Activated CD4-positive, alpha-beta T cell treated with anti-CD3 and anti-CD28 coated beads for 1 hour (primary cell): ENCODE measurements at regions not wholly inside any gene's neighbourhood (a gene's known extent, or its start where the extent isn't known, plus 50 kb on each side); places are given as distances from the start of the nearest gene placed in this dataset.
"Not testable (repeated sequence)": the region's sequence is repeated elsewhere in the genome, so short reads cannot be mapped to it uniquely, and the experiment has no call there.

ENCODE experiments used
- DNase-seq: peaks from one replicate; pipeline ENCODE4 v3.0.0-alpha.2; 2020

DNA sequence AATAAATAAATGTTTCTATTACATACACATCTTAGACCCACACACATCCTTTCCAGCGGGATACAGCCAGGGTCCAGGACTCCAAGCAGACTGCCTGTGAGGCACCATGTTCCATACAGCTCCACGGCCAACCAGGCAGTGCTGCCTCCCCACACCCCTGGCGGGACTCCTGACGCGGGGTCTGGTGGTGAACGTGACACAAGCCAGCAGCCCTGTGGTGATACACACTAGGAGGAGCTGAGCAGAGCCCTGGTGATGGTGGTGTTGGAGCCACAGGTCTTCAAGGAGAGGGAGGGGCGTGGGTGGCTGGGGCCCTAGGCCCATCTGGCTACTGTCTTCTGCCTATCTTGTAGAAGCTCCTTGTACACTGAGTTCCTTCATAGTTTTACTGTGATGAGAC is 53.1 kb upstream of the LPCAT1 start:
- not testable (repeated sequence) for DNase-seq

DNA sequence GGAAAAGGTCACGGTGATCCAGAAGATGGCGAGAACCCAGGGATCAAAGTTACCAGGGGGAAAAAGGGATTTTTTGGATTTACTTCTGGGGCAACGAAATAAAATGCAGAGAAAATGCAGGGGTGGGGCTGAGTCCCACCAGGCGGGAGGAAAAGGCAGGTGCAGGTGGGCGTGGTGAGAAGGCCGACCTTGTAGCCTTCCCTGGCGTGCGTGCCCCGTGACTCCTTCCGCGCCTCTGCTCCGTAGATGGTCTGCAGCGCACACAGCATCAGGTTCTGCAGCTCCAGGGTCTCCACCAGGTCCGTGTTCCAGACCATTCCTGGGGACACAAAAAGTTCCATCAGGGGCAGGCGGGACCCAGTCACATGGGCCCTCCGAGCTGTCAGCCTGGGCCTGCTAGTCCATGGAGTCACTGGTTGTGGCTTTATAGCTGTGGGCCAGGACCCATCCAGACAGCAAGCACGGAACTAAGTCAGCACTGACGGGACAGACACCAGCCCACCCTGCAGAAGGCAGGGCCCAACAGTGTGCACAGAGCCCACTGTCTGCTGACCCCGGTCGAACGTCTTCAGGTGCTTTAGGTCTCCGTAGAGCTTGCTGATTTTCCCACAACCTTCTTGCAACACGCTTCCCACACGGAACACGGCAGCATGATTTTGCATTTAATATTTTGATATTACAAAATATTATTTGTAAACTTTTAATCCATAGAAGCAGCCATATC is 52.4 kb upstream of the LPCAT1 start:
- DNase-seq = not testable (repeated sequence)

DNA sequence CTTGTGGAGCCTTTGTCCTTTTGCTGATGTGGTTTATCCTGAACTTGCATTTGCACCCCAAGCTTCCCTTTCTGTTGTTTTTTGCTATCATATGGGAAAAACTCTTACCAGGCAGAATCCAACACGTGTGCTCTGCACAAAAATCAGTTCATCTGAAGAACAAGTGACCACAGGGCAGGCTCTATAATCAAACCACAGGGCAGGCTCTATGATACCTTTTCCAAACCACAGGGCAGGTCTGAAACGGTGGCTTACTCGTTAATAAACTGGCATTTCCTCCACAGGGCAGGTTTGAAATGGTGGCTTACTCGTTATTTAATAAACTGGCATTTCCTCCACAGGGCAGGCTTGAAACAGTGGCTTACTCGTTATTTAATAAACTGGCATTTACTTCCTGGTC is 51.7 kb upstream of the LPCAT1 start:
- not testable (repeated sequence) for DNase-seq

DNA sequence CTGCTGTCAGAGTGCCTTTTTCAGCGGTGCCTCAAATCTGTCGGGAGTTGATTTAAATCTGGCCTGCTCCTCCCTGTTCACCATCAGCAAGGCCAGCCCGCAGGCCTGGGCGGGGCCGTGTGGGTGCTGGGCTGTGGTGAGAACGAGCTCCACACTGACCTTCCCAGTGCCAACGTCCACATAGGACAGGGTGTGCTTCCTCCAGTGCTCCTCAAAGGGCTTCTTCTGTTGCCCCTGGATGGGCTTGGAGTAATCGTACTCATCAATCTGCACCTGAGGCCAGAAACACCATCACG is 50.2 kb upstream of the LPCAT1 start:
- not testable (repeated sequence) for DNase-seq

DNA sequence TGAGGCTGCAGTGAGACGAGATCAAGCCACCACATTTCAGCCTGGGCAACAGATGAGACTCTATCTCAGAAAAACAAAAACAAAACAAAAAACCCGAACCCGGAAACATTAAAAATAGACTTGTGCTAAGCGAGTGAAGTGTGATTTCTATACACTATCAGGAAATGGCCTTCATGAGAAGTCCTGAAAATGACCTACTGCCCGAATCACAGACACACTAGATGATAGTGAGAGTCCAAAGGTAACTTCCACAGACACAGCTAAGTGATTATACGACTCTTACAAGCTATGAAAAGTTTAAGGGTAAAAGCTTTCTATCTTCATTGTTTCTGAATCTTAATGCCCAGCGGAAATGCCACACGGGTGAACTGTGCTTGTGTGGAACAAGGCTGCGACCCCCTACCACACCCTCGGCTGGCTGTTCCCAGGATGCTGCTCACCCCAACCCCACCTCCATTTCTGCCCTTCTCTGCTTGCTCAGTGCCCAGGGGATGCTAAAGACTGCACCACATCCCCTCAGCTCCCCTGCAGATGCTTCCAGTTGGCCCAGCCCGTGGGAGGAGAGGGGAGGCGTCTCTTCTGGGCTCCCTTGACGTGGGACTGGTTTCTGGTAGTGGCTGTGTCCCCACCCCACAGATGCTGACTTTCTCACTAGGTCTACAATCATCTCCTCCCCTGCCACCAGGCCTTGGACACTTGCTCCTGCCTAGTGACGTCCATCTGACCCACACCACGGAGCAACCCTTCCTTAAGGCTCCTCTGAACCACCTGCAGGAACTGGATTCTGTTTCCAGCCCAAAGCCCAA is 49.7 kb upstream of the LPCAT1 start:
- not testable (repeated sequence) for DNase-seq
